Stimulated activated CD4-positive, alpha-beta T cell treated with anti-CD3 and anti-CD28 coated beads, Interleukin-4, amount 100 ng/mL, for 4 hours (primary cell): ENCODE measurements at regions not wholly inside any gene's neighbourhood (a gene's known extent, or its start where the extent isn't known, plus 50 kb on each side); places are given as distances from the start of the nearest gene placed in this dataset.

ENCODE experiments used
- DNase-seq, 2 experiments: peaks; one replicate each; pipeline ENCODE4 v3.0.0-alpha.2; 2020

DNA sequence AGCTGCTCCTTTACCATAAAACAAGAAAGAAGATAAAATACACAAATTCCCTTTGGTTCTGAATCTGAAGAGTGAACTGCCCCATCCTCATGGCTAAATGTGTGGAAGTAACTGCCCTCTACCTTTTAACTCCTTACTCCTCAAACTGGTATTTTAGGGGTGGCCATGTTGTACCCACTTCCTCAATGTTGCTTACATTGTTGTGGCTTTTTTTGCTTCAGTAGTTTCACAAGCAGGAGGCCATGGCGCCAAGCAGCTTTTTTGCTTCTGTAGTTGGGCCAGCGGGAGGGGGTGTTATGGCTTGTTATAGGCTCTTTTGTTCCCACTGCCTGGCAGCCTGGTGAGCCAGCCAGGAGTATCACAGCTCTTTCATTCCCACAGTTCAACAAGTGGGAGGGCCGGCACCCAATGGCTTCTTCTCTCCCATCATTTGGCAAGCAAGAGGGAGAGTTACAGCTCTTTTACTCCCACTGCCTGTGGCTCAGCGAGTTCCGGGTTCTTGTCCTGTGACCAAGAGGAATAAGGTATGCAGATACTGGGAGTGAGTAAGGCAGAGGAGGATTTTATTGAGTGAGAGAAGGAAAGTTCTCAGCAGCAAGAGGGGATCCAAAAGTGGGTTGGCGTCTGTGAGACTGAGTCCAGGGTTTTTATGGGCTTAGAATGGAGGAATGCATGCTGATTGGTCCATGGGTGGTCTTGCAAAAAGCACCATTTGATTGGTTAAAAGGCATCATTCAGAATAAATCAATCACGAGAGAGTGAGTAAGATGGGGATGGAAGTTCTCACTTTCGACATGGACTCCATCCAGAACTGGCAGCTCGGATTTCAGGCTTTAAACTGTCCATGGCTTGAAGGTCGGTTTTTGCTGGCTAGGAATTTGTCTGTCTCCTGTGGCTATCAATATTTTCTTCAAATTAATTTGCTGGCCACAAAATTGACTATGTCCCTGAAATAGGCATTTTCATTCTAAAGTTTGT is 429.6 kb downstream of the HLX start:
- DNase-seq: no peak

DNA sequence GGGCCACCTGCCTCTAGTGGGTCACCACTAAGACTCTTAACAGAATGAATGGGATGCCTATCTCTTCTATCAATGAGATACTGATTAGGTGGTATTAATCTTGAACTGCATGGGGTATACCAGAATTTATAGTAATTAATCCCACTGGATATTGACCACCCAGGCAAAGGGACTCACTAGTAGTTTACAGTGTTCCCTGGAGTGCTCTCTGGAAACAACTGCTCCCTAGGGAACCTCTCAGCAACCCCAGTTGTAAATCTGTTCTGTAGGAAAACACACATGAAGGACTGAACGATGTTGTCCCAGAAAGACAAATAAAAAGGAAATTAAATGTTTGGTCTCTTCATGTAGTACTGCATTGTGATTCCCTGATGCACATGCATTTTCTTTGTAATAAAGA is 430.5 kb downstream of the HLX start:
- DNase-seq: no peak

DNA sequence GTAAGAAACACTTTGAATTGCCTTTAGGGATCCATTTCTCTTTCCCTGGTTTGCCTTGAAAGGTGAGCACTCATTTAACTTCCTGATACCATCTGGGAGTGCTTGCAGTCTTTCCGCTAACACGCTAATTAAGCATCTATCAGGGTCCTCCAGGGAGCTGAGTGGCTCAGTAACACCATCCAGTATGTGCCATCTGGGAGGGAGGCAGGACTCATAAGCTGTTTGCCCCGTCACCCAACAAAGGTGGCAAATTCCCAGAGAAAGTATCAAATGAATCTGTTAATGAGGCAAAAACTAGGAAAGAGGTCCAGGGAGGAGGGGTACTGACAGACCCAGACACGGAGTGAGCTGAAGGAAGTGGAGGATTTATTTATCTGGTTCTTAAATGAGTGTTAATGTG is 430.9 kb downstream of the HLX start:
- DNase-seq: no peak

DNA sequence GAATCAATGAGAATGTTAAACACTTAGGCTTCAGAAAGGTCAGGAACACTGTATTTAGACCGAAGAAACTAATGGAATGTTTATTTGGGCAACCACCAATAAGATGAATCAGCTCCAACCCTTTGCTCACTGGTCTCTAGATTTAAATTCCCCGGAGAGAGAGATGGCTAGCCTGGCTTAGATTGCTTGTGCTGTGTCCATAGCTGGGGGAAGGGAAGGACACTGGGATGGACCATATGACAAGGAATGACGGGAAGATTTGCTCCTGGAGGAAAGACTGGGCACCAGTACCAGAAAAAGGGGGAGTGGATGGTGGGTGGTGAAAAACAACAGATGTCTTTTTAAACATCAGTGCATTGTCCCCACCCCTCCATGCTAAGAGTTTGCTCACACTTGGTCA is 426.6 kb downstream of the DUSP10 start:
- no peak for DNase-seq

DNA sequence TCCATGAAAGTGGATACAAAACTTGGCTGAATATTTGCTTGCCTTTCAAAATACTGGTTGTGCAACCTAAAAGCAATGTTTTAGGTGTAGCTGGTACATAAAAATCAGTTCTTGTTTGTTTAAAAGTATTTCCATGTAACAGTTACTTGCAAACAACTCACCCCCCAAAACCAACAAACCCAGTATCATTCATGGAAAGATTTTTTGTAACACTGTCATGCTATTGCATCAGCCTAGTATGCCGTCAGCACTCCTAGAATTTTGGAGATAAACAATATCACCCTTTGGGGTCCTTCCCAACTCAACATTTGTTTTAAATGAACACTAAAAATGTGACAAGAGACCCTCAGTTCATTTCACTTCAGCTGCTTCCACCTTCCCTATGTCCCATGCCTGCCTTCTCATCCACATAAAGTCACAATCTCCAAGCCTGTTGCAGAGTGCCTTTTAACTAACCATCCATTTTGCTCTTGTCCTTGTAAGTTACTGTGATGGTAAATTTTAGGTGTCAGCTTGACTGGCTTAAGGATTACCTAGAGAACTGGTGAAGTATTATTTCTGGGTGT is 425.3 kb downstream of the DUSP10 start:
- DNase-seq: no peak

DNA sequence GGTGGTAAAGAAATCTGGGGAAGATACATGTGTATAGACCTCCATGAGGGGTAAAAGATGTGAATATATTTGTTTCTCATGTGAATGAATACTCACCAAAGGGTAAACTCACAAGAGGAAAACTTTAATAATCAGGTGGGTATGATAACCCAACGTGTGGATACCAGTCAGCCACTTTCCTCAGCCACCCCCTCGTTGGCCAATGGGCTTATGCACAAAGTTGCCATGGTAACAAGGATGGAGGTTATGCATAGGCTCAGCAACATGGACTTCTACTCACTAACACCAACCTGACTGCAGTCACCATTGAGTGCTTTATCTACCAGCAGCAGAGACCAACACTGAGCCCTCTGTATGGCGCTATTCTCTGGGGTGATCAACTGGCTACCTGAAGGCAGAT is 424.4 kb downstream of the DUSP10 start:
- no peak for DNase-seq

DNA sequence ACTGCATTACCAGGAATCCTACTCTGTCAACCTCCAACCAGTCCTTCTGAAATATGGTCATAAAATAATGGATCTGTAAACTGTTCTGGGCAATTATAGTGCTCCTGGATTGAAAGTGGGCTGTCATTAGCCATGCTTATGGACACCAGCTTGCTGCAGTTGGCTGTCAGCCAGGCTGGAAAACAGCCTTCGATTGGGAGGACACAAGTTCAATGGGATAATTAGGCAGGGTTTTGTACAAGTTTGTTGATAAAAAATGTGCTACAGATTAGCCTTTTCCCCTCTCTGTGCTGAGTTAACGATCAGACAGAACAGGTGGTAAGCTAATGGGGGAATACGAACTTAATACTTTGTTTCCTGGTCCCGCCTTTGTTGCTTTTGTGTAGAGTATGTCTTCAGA is 413.9 kb downstream of the DUSP10 start:
- no peak for DNase-seq

DNA sequence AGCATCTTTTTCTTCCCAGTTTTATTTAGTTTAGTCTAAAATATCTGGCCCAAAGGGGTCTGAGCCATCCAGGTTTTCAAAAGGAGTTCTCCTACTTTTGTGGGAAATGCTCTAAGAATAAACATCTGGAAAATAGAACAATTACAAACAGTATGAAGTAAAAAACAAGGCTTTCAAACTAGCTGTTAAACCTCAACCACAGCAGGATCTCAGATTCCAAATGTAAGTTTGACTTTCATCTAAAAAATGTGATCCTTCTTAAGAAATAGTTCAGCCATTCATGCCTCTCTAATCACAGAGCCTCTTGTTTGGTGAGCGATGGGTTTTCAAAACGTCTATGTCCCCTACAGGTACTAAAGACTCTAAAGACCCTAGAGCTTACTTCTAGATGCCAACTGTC is 413.5 kb downstream of the DUSP10 start:
- DNase-seq: no peak

DNA sequence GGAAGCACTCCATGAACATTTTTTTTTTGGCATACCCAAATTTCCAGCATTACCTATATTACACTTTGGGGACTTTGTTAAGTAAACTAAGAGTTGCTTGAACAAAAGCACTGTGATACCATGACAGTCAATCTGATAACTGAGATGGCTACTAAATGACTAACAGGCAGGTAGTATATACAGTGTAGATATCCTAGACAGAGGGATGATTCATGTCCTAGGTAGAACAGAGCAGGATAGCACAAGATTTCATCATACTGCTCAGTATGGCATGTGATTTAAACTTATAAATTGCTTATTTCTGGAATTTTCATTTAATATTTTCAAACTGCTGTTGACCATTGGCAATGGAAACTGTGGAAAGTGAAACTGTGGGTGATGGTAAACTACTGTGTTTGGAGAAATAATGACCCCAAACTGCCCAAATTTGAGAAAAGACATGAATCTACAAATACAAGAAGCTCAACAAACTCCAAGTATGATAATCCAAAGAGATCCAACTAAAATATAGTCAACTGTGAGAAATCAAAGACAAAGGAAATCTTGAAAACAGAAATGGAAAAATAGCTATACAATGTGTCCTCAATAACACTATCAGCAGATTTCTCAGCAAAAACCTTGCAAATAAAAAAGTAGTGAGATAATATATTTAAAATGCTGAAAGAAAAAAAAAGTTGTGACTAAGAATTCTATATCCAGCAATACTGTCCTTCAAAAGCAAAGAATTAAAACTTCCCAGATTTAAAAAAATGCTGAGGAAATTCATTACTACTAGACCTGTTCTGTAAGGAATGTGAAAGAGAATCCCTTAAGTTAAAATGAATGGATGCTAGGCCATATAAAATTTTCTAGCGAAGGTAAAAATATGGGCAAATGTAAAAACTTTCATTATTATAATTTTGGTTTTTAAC is 410.4 kb downstream of the DUSP10 start:
- DNase-seq: no peak

DNA sequence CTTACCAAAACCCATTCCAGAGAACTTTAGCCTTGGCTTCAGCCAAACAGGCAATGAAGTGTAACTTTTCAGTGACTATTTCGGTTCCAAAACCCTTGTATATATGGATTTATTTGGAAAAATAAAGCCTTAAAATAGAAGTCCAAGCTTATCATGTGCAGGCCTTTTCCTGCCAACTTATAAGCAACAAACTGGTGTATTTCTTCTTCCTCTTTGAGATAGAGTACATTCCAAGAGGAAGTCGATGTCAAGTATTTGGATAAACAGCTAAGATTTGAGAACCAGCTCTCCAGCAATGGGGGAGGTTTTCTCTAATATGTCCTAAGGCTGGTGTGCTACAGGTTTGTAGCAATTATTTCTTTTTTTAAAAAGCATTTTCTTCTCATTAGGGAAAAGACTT is 407.8 kb downstream of the DUSP10 start:
- no peak for DNase-seq

DNA sequence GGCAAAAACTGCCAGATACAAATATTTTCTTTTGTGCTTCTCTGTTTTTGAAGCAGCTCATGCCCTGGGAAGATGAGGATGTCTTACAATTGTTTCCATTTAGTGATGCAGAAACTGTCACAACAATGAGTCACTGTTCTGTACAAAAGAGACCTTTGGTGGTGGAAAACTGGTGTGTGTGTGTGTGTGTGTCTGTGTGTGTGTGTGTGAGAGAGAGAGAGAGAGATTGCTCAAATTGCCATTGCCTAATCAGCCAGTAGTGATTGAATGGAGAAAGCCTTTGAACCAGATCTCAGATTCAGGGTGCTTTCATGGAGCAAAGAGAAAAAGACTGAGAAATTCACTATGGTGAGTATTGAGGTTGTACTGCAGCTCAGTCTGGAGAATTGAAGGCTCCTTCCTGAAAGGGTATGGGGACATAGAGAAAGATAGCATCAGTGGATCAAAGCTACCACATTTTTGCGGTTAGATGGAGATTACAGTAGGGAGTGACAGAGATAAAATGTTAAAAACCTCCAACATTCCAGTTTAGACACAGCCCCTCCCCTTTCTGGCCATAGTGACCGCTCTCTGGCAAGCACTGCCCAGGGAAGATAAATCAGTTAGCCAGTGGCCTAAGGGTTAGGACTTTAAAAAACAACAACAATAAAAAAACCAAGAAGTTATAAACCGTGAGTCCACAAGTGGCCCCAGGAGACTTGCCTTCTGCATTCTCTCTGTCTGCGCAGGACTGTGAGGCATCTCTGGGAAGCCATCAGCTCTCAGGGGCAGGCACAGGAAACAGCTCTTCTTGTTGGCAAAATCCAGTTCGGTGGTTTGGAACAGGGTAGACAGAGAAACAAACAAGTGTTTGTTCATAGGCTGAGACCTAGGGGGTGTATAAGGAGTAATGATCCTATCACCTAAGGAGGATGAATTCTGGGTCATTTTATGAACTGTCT is 406.5 kb downstream of the DUSP10 start:
- no peak for DNase-seq

DNA sequence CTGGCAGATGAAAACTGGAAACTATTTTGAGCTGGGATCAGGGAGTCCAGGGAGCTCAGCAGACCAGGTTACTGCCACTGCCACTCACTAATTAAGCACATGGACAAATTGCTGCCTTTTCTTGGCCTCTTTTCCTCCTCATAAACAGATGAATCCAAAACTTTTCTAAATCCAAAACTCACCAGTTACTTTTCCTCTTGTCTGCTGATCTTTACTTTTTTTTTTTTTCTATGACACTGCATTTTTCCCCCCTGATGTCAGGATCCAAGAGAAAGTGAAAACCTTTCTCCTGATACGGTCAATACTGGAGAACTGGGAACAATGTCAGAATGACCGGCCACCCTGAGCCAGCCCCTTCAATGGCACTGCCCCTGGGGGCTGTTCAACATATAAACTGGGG is 405.8 kb downstream of the DUSP10 start:
- no peak for DNase-seq

DNA sequence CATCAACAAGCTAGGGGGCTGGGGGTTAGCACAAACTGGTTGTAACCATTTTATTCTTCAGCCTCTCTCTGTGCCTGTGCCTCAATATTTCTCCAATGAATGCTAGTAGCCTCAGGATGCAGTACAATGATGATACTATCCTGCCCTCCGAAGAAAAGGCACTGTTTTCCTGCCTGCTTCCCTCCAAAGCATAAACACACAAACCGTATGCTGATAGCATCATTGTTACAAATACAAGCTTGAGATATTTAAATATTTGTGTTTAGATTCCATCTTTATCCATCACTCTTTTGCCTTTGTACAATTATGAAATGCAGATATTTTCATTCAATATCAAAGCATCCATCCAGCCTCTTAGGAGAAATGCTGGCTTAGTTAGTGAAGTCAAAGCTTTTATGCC is 404.8 kb downstream of the DUSP10 start:
- DNase-seq: no peak

DNA sequence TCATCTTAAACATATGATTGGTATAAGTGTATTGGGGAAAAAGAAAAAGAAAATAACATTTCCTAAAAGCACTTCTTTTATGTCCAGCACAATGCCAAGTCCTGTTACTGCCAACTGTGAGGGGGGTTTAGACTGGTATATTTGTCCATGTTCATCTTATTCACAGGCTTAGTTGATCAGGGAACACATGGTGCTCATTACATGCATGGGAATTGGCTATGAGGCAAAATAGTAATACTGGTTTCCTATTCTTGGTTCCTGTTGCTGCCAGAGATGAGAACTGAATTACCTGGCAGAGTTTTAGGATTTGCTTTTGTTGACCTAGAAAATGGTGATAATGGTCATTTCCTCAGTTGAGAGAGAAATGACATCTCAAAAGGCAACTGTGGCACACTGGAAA is 398.8 kb downstream of the DUSP10 start:
- DNase-seq: no peak

DNA sequence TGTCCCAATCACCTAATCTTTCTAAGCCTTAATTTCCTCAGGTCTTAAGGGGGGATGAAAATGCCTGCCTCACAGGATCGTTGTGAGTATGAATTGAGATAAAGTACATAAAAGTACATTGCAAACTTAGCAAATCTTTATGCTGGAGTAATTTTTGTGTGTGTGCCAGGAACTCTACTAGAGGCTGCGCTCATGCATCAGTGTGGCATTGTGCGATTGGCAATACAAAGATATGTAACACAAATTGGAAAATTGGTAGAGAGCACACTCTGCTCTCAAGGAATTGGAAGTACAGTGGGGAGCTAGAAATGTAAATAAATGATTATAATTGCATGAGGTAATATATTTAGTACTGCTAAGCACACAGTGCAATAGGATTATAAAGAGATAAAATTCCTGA is 398.3 kb downstream of the DUSP10 start:
- DNase-seq: no peak

DNA sequence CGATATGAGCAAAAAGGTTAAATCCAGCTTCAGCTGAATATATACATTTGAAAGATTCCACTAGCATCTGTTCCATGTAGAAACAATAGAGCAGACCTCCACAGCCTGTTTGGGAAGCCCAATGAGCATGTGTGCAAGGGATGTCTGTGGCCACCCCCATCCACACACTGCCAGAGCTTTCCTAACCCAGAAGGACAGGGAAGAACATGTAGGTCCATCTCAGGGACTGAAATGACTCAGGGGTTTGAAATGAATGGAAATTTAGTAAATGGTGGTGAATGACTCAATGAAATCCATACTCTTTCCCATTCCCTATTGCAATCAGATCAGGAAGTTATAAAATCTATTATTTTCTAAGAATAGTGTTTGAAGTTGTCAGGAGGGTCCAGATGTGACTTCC is 397.2 kb downstream of the DUSP10 start:
- DNase-seq: no peak

DNA sequence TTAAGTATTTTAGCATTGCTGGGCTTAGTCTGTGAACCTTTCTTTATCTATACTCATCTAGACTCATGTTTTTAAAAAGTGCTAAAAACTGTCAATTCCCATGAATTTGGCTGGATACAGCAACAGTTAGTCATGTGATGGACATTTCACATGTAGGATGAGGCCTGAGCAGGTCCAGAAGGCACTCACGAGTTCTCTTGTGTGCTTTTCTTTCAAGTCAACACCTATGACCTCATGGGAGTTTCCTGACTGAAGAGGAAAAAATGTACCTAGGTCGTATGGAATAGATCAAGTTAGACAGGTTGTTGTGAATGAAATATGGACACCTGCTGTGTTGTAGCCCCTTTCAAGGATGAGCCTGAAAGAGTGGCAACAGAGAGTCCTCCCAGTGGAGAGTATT is 394.2 kb downstream of the DUSP10 start:
- no peak for DNase-seq

DNA sequence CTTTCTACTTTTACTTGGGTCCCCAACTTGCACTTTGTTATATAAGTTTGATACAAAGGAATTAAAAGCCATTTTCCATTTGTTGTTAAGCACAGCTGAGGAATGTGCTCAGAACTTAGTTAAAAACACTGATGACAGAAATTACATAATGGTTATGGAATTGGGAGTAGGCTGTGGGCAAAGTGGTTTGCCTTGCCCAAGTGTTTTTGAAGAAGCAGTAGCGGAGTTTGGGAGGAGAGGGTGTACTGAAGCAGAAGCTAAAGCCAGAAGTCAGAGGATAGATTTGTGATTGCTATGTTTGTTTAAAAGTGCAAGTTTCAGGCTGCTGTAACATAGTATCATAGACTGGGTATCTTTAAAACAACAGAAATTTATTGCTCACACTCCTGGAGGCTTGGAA is 391.8 kb downstream of the DUSP10 start:
- no peak for DNase-seq

DNA sequence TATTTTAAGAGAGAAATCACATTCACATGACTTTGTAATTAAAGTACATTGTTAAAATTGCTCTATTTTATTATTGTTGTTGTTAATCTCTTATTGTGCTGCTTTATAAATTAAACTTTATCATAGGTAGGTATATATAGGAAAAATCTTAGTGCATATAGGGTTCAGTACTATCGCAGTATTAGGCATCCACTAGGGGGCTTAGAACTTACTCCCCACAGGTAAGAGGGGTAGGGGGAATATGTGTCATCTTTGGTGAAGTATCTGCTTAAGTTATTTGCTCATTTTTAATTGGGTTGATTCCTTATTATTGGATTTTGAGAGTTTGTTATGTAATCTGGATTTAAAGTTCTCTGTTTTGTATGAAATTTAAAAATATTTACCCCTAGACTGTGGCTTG is 385.2 kb downstream of the DUSP10 start:
- no peak for DNase-seq

DNA sequence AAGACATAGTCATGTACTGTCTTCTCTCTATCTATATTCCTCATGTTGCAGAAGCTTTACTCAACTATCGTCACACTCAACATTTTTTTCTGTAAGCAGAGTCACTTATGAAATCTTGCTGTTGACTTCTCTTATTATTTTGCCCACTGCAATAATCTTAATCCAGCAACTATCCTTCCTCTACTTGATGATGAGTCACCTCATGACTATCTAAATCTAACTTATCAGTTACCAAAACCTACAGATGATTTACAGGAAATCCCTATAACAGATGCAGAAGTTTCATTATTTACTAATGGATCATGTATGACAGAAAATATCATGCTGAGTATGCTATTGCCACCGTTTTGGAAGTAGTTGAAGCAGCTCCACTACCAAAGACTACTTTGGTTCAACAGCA is 378.9 kb downstream of the DUSP10 start:
- DNase-seq: no peak

DNA sequence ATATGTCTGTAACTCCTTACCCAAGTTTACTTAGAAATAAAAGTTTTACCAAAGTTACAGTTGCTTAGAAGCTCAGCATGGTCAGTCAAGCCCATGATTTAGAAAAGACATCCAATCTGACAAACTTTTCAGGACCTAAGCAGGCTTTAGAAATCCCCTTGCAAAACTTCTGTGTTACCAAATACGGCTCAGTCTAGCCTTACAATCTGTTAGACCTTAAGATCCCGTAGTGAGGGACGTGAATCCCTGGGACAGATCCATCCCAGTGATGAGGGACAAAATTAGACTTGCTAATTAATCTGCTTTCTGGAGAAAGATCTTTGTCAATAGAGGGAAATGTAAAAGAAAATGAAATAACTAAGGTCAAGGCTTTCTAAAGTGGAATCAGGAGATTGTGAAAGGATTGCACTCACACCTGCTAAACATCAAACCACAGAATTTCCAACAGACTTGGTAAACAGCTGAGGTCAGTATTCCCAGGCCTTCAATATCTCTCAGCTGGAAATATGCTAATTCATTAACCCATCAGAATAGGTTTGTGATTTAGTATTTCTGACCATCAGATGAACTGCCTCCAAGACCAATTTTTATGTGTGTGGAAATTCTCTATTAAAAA is 375.3 kb downstream of the DUSP10 start:
- DNase-seq: no peak

DNA sequence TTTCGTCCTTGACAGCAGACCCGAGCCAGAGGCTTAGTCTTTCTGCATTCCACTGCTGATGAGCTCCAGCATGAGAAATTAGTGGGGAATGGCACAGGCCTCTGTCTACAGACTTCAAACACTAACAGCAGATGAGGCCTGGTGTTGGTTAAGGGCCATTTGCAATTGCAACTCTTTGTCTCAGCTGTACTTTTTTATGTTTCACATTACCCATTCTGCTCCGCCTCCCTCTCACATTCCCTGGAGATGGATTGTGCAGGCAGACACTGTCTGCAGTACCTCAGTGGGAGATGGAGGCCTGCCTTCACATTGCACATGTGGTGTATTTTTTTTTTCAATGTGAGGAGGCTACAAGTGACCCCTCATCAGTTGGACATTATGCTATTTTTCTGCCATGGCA is 370.2 kb downstream of the DUSP10 start:
- DNase-seq: no peak
